Heart left ventricle (tissue), 13 donors: ENCODE measurements at regions not wholly inside any gene's neighbourhood (a gene's known extent, or its start where the extent isn't known, plus 50 kb on each side); places are given as distances from the start of the nearest gene placed in this dataset.

Experiments used
- POLR2A ChIP-seq, 2 donors: fragments of 450-650 bp; IDR thresholded peaks; one replicate each; pipeline ENCODE4 v1.6.1; 2017; ENCODE audit warnings: antibody characterized with exemption in 2 of 2, mild to moderate bottlenecking in 2 of 2, moderate library complexity in 2 of 2
- TF ChIP-seq, protein P1 (sequence below), 12 donors: fragments of 200-600 bp; sonication (generic) in 4 of 12; IDR thresholded peaks; one replicate each; pipeline versions ENCODE4 v1.5.0 to v1.8.0; 2018 to 2022; ENCODE audit warnings: antibody characterized with exemption in 12 of 12, mild to moderate bottlenecking in 5 of 12
- donor health status: ischemic (EF 13 %, LVEDD 7.1; RV severe dilation, severe dysfunction).
- donor health status: DM: no; HTN: yes; CAD: no.
- donor health status: DM: no; HTN: no; CAD: no.
- donor health status: ischemic (EF 25% LVEDD 6.9; RV normal size, moderate dysfunction).
- donor health status: ischemic (EF 25% LVEDD 5.7; RV mildly dilated, moderate dysfunction).
- donor health status: ischemic (EF 35%, LVEDD 5.7; RV mildly dilated, moderate dysfunction).
- donor health status: nonischemic (EF 11% LVEDD 7.7; RV severe dilation, severe dysfunction).
- donor health status: DM: yes; HTN: yes; CAD: no.
- donor health status: PGD.
- donor health status: ischemic (EF 29% LVEDD 5.4; RV normal size, mild dysfunction).
- donor health status: nonischemic (EF 23%, LVEDD 6.1; RV moderate dilation, normal function).

GRCh38 chr9:88734527-88734926, 199.5 kb downstream of the NXNL2 start:
- TF ChIP-seq, protein P1, sequence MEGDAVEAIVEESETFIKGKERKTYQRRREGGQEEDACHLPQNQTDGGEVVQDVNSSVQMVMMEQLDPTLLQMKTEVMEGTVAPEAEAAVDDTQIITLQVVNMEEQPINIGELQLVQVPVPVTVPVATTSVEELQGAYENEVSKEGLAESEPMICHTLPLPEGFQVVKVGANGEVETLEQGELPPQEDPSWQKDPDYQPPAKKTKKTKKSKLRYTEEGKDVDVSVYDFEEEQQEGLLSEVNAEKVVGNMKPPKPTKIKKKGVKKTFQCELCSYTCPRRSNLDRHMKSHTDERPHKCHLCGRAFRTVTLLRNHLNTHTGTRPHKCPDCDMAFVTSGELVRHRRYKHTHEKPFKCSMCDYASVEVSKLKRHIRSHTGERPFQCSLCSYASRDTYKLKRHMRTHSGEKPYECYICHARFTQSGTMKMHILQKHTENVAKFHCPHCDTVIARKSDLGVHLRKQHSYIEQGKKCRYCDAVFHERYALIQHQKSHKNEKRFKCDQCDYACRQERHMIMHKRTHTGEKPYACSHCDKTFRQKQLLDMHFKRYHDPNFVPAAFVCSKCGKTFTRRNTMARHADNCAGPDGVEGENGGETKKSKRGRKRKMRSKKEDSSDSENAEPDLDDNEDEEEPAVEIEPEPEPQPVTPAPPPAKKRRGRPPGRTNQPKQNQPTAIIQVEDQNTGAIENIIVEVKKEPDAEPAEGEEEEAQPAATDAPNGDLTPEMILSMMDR (IDR thresholded peaks at IDR 0.05), result no peak
- no peak for TF ChIP-seq POLR2A (IDR thresholded peaks at IDR 0.05)
